ENCODE measurements at regions not wholly inside any gene's neighbourhood (a gene's known extent, or its start where the extent isn't known, plus 50 kb on each side); places are given as distances from the start of the nearest gene placed in this dataset.

DNA sequence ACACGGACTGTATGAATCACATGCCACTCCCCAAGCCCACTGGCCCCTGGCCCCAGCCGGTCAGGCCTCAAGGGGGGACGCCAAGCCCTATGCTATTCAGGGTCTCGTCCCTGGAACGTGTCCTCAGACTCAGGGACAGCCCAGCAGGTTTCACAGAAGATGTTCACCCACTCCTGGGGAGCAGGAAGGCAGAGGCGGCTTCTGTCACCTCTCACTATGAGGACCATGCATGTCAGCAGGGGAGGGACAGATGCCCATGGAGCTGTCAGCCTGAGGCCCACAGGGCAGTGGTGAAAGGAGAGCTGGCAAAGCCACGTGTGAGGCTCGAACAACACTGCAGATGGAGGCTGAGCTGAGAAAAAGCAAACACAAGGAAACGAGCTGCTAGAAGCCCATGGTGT is 192.0 kb downstream of the SHANK2 start:
- TF ChIP-seq, protein P1, sequence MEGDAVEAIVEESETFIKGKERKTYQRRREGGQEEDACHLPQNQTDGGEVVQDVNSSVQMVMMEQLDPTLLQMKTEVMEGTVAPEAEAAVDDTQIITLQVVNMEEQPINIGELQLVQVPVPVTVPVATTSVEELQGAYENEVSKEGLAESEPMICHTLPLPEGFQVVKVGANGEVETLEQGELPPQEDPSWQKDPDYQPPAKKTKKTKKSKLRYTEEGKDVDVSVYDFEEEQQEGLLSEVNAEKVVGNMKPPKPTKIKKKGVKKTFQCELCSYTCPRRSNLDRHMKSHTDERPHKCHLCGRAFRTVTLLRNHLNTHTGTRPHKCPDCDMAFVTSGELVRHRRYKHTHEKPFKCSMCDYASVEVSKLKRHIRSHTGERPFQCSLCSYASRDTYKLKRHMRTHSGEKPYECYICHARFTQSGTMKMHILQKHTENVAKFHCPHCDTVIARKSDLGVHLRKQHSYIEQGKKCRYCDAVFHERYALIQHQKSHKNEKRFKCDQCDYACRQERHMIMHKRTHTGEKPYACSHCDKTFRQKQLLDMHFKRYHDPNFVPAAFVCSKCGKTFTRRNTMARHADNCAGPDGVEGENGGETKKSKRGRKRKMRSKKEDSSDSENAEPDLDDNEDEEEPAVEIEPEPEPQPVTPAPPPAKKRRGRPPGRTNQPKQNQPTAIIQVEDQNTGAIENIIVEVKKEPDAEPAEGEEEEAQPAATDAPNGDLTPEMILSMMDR (IDR thresholded peaks at IDR 0.05; ENCODE audit: low read depth, low read length) = no peak
- TF ChIP-seq, protein P2, sequence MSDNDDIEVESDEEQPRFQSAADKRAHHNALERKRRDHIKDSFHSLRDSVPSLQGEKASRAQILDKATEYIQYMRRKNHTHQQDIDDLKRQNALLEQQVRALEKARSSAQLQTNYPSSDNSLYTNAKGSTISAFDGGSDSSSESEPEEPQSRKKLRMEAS (IDR thresholded peaks at IDR 0.05; ENCODE audit: low read depth, low read length) = no peak
- no peak for TF ChIP-seq POLR2A (IDR thresholded peaks at IDR 0.05; ENCODE audit: extremely low read depth, insufficient read length)

Measured in NB4 (cell line).